NOMO-1 treated with DMSO at 0.1 percent for 48 hours (cell line): ENCODE measurements at regions not wholly inside any gene's neighbourhood (a gene's known extent, or its start where the extent isn't known, plus 50 kb on each side); places are given as distances from the start of the nearest gene placed in this dataset.

Experiments used
- DNase-seq: peaks from one replicate; lab custom pipeline; 2025; ENCODE audit not compliant: unreplicated experiment; lab: John Stamatoyannopoulos, UW

- peak; percentile 86 for DNase-seq
Measured at GRCh38 chr4:138894709-138895108, 120.9 kb upstream of the NOCT start.

DNA sequence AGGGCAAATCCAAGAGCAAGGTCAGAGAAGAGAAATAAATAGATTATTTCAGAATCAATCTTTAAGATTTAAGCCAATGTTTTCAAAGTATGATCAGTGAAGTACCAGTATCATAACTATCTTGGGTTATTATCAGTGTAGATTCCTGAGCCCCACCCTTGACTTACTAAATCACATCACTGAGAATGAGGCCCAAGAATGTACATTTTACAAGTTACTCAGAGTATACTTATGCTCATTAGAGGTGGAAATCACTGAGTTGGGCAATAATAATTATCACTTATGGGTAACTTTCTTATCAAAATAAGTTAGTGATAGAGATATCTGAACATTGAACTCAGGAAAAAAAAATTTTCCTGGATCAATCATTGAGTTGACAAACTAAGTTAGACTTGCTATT, 121.6 kb upstream of the NOCT start:
- DNase-seq: no peak

DNA sequence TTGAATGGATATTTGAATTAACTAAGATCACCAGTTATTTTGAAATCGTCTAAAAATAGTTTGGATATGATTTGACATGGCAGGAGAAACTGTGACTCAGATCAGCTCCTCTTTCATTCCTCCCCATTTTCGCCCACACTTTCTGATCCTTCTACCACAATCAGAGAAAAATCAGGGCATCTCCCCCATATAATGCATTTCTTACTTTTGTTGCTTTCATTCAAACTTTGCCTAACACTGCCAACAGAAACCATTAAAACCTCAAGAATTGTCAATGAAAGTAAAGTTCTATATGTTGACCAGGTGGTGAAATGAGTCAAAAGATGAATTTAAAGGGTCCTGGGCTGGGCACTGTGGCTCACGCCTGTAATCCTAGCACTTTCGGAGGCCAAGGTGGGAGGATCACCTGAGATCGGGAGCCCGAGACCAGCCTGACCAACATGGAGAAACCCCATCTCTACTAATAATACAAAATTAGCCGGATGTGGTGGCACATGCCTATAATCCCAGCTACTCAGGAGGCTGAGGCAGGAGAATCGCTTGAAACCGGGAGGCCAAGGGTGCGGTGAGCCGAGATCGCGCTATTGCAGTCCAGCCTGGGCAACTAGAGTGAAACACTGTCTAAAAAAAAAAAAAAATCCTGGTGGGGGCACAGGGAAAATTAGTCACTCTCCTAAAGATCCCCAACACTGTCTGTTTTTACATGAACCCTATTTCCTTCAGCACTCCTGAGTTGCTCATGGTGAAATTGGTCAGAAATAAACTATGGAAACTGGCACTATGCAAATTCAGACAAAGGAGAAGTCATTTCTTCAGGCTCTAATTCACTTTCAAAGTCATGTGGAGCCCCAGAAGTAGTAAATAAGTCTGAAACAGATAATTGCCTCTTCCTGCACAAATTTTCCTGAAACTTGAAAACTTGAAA, 122.8 kb upstream of the NOCT start:
- peak; percentile 5 for DNase-seq

DNA sequence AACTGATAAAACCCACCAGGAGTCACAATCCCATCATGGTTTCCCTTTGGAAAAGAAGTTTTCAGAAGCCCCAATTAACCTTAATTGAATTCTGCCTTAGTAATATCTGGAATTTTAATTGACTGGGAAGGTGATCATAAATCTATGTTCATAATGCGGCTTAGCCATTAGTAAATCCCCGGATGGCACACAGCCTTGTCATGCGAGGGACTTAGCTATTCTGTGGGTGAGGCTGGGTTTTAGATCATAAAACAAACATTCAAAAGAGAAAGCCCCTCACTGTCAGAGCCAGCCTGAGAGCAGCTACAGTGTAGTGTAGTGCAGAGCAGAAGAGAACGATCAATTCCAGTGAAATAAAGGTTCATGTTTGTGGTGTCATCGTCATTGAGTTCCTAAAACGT, 124.0 kb upstream of the NOCT start:
- no peak for DNase-seq

DNA sequence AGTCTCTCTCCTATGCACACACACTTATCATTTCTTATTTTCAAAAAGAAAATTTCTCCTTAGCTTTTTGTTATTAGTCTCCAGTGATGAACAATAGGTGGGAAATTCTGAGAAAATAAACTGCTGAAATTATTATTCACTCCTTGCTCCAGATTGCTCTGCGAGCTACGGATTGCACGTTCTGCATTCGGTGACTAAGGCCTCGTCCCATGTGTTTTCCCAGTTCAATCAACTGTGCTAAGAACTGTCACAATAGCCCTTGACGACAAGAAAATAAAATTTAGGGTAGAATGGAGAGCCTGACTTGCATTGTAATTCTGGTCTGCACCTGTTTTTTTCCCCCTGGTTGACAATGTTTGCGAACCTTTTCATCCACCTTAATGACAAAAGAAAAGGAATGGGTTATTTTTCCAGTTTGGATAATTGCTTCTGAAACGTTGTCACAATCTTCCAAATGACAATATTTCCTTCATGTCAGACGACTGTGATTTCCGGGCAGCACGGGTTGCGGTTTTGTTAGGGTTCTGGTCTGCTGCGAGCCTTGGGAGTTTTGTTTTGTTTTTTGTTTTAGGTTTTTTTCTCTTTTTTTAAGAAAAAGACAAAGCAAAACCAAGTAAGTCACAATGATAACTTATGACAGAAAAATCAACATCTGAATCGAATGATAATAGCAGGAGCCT, 124.5 kb upstream of the NOCT start:
- DNase-seq: no peak

DNA sequence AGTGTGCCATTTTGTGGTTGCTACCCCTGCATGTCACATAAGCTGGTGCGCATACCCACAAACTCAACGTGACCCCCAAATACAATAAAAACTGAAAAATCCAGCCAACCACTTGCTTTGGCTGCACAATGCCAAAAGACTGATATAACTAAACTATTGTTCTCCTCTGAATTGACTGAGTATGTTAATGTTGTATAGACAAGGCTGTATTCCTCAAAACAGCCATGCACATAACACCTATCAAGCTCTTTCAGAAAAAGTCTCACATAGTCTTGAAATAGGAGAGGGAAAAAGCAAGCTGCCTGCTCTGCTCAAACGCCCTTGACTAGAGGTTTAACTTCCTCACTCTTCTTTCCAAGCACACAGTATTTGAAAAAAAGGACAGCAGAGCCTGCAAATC, 126.4 kb upstream of the NOCT start:
- DNase-seq: no peak

DNA sequence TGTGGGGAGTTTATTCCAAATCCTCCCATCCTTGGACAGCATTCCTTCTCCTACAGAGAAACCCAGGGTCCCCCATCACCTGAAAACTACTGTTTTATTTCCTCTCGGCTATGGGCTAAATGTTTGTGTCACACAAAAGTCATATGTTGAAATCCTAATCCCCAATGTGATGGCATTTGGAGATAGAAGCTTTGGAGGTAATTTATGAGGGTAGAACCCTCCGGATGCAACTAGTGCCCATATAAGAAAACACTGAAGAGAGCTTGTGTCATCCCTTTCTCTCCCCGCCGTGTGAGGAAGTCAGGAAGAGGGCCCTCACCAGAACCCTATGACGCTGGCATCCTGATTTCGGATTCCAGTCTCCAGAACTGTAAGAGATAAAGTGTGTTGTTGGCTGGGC, 127.8 kb upstream of the NOCT start:
- no peak for DNase-seq

DNA sequence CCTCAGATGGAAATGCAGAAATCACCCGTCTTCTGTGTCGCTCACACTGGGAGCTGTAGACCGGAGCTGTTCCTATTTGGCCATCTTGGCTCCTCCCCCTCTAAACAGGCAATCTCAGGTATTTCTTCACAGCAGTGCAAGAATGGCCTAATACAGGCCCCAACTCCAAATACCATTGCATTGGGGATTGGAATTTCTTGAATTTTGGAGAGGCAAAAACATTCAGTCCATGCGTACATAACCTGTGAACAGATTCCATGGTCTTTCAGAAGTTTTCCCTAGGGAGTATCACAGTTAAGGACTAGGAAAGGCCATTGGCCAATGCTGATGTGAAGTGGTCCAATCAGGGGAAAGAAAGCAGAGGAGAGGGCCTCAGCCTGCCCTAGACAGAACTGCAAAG, 128.2 kb upstream of the NOCT start:
- DNase-seq: no peak

DNA sequence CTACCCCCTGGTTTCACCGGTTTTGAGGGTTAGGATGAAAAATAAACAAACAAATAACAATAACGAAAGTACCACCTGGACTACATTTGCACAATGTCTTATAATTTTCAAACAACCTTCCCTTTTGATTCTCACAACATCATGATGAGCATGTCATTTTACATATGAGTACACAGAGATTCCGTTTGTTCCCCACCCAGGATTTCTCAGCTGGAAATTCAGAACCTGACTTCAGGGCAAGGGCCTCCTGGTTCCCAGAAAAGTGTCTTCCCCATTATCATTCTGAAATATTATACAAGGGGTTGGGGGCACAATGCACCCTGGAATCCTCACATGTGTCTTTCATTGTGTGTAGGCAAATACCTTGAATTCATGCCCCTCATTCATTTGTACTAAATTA, 135.8 kb upstream of the NOCT start:
- no peak for DNase-seq

GRCh38 chr4:138875891-138876608, 139.5 kb upstream of the NOCT start:
- DNase-seq: no peak

- DNase-seq: no peak
Measured at GRCh38 chr4:138871555-138871875, 144.1 kb upstream of the NOCT start.

DNA sequence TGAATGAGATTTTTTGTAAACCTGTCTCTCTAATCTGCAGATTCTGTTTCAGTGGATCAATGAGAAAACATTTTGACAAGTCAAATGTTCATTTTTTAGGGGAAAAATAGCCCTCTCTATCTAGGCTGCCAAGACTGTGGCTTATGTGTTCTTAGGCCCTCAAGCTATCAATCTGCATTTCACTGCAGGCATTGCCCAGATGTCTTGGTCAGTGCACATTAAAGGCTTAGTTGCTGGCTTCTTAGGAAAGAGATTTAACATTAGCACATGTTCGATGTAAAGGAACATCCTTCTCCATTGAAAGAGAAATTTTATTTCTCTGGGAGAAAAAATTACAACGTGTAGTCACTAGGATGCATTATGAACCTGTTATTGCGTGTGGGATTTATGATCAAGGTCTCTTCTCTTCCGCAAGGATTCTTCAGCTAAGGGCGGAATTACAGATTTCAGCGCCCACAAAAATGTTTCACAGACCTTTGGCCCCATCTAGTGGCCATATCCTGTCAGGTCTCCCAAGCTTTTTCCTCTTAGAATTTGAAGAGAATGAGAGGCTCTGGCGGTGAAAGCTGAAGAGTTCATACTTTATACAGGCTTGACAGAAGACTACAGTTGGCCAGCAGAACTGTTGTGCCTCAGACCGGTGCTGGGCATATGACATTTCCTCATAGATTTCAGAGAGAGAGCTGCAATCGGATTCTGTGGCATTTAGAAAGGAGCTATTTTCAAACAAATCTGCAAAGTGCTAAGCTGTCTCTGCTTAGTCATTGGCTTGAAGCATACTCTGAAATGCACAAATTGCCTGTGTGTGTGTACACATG, 144.6 kb upstream of the NOCT start:
- peak; percentile 54 for DNase-seq

DNA sequence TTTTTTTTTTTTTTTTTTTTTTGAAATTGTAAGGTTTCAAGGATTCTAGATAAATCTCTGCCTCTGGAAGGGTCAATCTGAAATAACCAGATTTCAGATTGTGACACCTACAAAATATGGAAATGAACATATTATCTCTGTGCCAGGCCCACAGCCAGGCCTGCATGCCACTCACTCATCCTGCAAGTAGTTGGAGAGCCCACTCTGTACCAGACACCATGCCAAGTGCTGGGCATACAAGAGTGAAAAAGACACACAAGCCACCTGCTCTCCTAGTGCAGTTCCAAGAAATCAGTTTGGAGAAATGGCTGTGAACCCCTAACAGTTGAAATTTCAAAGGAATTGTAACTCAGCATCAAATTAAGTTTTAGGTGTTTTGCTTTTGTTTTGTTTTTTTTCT, 145.9 kb upstream of the NOCT start:
- no peak for DNase-seq

DNA sequence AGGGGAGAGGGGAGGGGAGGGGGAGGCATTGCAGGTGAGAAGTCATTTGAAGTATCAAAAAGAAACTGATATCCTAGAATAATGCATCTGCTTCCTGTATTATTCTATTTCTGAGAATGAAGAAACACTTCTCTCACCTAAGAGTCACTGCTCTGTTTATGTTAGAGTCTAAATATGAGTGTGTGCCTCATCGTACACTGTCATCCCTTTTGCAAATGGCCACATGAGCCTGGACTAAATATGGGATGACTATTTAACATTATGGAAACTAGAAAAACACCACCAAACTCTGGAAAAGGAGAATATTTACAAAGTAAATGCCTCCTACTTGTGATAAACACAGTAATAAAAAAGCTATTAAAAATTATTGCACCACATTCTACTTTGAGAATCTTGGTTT, 146.4 kb upstream of the NOCT start:
- DNase-seq: peak; percentile 3

DNA sequence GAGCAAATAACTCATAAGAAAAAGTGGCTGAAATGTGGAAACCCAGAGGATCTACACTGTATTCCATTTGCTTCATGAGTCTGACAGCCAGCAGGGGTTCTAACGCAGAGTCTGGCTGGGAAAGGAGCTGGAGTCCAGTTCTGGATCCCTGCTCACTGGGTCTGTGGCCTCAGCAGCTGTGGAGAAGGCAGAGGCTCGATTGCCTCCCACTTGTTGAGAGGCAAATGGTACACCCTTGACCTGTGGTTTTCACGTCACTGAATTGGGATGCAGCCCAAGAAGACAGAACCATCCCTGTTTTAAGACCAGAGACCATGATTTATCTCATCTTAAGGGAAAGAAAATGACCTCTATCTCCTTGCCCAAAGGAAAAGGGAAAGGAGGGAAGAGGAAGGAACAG, 147.0 kb upstream of the NOCT start:
- DNase-seq: no peak

GRCh38 chr4:138867404-138867803, 148.2 kb upstream of the NOCT start:
- no peak for DNase-seq

DNA sequence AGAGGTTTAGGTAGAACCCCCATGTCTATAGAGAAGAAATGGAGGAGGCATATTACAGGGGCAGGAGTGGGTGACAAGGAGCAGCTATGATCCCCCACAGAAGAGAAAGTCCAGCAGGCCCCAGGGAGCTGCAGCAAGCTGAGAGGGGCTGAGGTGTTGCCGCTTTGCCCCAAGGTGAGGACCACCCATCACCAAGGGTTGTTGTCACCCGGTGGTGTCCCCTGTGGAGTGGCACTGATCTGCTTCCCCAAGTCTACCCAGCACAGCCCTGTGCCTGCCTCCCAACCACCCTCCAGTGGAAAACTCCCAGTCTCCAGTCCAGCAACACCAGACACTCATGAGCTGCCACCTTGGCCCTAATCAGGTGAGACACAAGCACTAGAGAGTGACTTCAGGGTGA, 149.3 kb upstream of the NOCT start:
- DNase-seq: no peak

DNA sequence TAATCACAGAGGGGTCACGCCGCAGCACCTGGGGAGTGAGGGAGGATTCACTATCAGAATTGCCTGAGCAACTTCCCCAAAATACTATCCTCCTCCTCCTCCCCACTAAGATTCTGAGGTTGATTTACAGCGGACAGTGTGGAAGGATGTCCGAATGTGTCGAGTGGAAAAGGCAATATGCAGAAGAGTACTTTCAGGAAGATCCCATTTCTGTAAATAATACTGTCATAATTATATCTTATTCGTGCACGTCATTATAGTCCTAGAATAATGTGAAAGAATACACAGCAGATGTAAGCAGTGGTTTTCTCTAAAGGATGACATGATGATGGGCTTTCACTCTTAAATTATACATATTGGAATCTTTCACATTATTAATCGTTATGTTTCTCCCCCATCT, 149.8 kb upstream of the NOCT start:
- no peak for DNase-seq

DNA sequence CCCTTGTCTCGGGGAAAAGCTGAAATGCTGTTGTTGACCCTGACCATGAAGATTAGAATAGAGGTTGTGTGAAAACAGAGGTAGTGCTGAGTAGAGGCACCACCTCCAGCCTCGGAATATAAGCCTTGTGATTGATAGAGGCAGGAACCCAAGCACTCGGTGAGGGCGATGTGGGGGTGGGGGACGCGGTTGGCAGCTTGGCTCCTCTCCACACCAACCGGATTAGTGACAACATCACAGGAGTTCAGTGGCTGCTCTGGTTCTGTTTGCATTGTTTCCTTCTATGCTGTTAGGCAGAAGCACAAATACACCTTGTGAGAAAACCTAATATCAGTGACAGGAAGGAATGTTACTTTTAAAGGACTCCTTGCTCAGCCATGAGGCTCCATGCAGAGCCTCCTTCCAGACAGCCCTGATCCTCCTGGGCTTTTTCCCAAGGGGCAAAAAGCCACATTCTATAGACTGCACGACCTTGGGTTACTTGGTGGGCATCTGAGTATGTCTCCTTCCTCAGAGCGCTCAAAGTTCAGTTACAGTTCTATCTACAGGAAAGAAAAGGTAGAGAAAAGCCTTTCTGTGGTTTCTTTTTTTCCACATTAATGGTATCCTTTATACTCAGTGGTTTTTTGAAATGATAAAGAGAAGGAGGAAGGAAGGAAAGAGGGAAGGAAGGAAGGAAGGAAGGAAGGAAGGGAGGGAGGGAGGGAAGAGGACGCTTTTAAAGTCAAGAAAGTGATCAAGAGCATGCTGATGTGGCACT, 150.4 kb upstream of the NOCT start:
- DNase-seq: no peak

GRCh38 chr4:138863160-138863559, 152.4 kb upstream of the NOCT start:
- no peak for DNase-seq
